HS-5 (cell line): ENCODE measurements at regions not wholly inside any gene's neighbourhood (a gene's known extent, or its start where the extent isn't known, plus 50 kb on each side); places are given as distances from the start of the nearest gene placed in this dataset.
"Not testable (repeated sequence)": the region's sequence is repeated elsewhere in the genome, so short reads cannot be mapped to it uniquely, and the experiment has no call there.

Experiments
- DNase-seq: peaks from one replicate; pipeline ENCODE4 v3.0.0-alpha.2; 2012; ENCODE audit warnings: low read depth

GRCh38 chr1:146883190-146883589 lies 54.9 kb upstream of the NBPF12 start:
- not testable (repeated sequence) for DNase-seq

- not testable (repeated sequence) for DNase-seq
Measured at GRCh38 chr1:146881096-146881495, 57.0 kb upstream of the NBPF12 start.

GRCh38 chr1:146863799-146864319 lies 74.3 kb upstream of the NBPF12 start:
- not testable (repeated sequence) for DNase-seq

DNA sequence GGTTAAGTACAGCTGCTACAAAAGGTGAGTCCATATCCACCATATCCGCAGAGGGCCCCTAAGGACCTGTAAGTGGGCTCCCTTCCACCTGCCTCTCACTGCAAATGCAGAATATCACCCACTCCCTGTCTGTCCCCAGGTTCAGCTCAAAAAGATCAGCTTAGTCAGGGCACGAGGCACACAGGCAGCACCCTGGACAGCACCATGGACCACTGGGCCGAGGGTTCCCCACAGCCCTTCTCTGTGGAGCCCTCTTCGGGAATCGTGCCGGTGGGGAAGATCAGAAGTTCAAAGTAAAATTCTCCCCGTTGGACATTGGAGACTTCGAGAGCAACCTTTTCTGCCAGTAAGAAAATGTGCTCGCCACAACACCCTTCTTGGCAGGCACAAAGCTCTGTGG lies 85.0 kb upstream of the NBPF12 start:
- DNase-seq = not testable (repeated sequence)

GRCh38 chr1:146850352-146850889 lies 87.7 kb upstream of the NBPF12 start:
- not testable (repeated sequence) for DNase-seq

DNA sequence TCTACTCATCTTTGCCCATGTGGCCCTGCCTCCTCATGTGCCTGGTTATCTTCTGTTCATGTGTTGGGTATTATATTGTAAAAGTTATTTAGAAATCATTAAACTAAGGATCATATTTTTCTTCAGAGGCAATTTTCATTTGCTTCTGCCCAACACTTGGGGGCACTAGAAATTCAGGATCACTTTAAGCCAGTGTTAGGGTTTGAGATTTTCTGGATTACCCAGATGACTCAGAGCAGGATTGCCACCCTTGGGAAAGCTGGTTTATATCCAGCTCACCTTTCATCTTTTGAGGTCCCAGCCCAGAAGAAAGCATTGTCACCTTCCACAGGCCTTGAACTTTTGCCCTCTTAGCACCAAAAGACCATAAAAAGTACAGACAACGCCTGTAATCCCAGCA lies 99.4 kb upstream of the NBPF12 start:
- DNase-seq = not testable (repeated sequence)

- not testable (repeated sequence) for DNase-seq
Measured at GRCh38 chr1:146826957-146827356, 111.2 kb upstream of the NBPF12 start.

DNA sequence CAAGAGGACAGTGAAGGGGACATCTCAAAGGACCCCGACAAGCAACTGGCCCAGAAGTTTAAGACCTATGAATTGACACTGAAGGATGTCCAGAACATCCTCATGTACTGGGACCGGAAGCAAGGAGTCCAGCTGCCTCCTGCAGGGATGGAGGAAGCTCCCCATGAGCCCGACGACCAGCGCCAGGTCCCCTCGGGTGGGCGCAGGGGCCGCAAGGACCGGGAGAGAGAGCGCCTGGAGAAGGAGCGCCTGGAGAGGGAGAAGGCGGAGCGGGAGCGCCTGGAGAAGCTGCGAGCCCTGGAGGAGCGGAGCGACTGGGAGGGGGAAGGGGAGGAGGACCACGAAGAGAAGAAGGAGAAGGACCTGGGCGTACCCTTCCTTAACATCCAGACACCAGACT lies 143.9 kb upstream of the NBPF12 start:
- DNase-seq = not testable (repeated sequence)

GRCh38 chr1:146792725-146793124 lies 145.4 kb upstream of the NBPF12 start:
- DNase-seq = not testable (repeated sequence)

- DNase-seq = not testable (repeated sequence)
Measured at GRCh38 chr1:146784212-146784940, 153.7 kb upstream of the NBPF12 start.

- not testable (repeated sequence) for DNase-seq
Measured at GRCh38 chr1:146781235-146781634, 156.9 kb upstream of the NBPF12 start.

GRCh38 chr1:146777826-146778602 lies 160.1 kb upstream of the NBPF12 start:
- not testable (repeated sequence) for DNase-seq

GRCh38 chr1:146774988-146775387 lies 163.1 kb upstream of the NBPF12 start:
- DNase-seq = not testable (repeated sequence)

DNA sequence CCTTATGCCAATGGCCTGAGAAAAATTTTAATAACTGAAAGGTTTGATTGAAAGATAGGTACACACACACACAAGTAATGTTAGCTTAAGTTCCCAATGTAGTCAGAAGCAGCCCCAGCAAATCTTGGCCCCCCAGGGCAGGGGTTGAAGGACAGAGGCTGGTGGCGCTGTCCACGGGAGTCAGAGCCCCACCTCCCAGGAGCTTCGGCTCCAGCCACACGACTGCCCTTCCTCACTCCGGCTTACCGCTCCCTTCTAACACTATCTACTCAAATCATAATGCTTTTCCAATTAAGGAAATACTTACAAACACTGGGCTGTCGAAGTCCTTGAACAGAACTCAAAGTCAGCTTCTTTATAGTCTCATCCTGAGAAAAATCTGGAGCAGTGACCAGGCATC lies 163.9 kb upstream of the NBPF12 start:
- not testable (repeated sequence) for DNase-seq

DNA sequence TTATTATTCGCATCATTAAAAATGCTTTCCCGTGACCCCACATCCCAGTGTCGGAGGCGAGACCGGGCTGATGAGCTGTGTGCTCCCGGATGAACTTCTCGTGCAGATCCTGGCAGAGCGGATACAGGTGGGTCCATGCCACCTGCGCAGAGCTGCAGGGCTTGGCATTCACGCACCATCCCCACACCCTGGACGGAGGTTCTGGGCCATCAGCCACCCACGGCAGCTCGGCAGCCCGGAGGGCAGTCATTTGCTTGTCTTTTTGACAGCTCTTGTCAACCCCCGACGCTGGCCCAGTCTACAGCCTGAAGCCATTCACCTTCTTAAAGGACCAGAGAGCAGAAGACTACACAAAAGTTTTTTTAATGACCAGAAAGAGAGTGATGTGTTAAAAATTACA lies 166.7 kb upstream of the NBPF12 start:
- DNase-seq = not testable (repeated sequence)

GRCh38 chr1:146770998-146771397 lies 167.1 kb upstream of the NBPF12 start:
- DNase-seq = not testable (repeated sequence)

DNA sequence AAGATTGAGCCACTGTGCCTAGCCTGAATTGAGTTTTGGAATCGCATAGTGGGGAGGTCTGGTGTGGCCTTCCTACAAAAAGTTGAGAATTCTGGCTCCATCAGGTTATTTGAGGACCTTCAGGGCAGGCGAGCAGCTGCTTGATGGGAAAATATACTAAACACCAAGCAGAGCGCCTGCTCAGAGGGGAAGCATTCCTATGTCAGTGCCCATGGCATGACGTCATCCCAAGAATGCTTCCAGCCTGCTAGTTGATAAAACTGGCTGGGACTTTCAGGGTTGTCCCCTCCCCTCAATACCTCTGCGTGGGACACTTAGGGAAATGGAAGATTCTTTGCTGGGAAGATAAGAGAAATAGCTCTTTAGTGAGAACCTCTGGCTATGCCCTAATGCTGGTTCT lies 174.9 kb upstream of the NBPF12 start:
- not testable (repeated sequence) for DNase-seq

- DNase-seq = not testable (repeated sequence)
Measured at GRCh38 chr1:146756858-146757257, 181.3 kb upstream of the NBPF12 start.

GRCh38 chr1:146748686-146749085 lies 189.4 kb upstream of the NBPF12 start:
- DNase-seq = not testable (repeated sequence)

DNA sequence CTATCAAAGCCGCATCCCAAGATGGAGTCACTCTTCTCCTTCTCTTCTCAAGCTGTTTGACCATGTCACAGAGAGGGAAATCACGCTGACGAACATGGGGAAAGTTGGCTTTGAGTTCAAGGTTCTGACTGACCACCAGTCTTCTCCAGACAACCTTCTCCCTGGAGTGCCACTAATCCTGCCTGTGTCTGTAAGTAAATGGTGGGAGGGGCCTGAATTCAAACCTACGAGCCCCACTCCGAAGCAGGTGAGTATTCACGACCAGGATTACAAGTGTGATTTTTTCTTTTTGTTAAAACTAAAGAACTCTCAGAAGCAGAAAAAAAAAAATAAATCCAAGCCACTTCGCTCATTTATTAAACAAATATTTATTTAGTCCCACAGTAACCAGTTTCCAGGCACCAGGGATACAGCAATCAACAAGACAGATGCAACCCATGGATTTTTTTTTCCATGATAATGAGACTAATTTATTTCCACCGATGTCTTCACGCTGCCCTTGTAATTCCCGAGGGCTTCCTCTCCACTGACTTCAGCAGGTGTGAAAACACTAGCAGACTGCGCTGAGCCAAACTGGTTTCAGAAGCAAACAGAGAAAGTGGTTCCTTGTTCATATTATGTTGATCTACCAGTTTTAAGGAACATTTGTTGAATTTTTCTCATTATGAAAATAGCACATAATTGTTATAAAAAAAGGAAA lies 206.0 kb upstream of the NBPF12 start:
- DNase-seq = not testable (repeated sequence)

DNA sequence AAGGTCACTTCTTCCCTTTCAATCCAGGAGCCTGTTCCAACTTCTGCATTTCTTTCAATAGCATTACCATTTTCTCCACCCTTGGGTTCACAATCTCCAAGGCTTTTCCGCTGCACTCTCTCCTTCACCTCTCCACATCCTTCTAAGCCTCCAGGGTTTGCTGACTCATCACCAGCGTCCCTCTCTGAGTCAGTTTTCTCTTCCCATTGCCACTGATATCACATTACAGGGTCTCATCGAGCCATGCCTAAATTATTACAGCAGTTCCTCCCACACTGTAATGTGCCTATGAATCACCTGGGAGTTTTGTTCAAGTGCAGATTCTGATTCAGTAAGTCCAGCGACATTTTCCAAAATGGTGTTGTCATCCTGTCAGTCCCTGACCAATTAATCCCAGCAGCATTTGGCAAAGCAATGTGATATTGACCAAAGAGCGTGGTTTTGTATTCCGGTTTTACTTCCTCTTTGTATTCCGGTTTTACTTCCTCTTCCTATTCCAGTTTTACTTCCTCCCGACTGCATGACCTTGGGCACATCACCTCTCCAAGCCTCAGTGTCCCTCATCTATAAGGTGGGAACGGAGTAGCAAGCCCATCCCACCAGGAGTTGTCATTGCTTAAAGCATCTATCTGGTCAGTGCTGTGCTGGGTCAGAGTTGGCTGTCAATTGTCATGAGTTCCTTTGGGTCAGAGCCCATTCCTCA lies 208.3 kb upstream of the NBPF12 start:
- DNase-seq = not testable (repeated sequence)
